H1 (cell line): ENCODE measurements at regions not wholly inside any gene's neighbourhood (a gene's known extent, or its start where the extent isn't known, plus 50 kb on each side); places are given as distances from the start of the nearest gene placed in this dataset.

ENCODE experiments used
- CTCF ChIA-PET: fragments of 300-600 bp; sonication (Branson Sonifier 250); formaldehyde crosslinking; loops from one replicate; lab custom pipeline; 2021; ENCODE audit not compliant: partially characterized antibody; lab: Charles Lee
- POLR2A ChIA-PET: fragments of 300-600 bp; sonication (Branson Sonifier 250); formaldehyde crosslinking; loops from one replicate; lab custom pipeline; 2021; ENCODE audit warnings: inconsistent platforms; ENCODE audit not compliant: partially characterized antibody; lab: Charles Lee
- DNase-seq, 2 experiments: peaks; one replicate each; pipeline versions ENCODE4 v3.0.0 to v3.0.0-alpha.2; 2010 to 2022; ENCODE audit warnings: low spot score in 2 of 2, low read depth in 1 of 2, mixed read lengths in 1 of 2
- FAIRE-seq: peaks from 2 replicates; lab custom pipeline; 2011; peaks lifted over from hg19 to GRCh38; lab: Jason Lieb, UNC
- H2AFZ ChIP-seq: 2 replicates; pipeline ENCODE4 v1.8.1; 2012; ENCODE audit warnings: low read length, inconsistent platforms
- H2AK5ac ChIP-seq: 2 replicates; pipeline ENCODE4 v1.6.1; 2013; ENCODE audit warnings: low read depth, low read length
- H2BK120ac ChIP-seq: replicated peaks from 2 replicates; pipeline ENCODE3; 2013; ENCODE audit warnings: low read depth, low read length, inconsistent platforms
- H2BK12ac ChIP-seq: 2 replicates; pipeline ENCODE4 v1.6.1; 2013; ENCODE audit warnings: low read depth, low read length
- H2BK15ac ChIP-seq: 2 replicates; pipeline ENCODE4 v1.6.1; 2013; ENCODE audit warnings: low read length
- H2BK20ac ChIP-seq: 2 replicates; pipeline ENCODE4 v1.6.1; 2013; ENCODE audit warnings: low read length
- H2BK5ac ChIP-seq: 2 replicates; pipeline ENCODE4 v1.6.1; 2013; ENCODE audit warnings: low read depth, low read length
- H3K14ac ChIP-seq: 2 replicates; pipeline ENCODE4 v1.6.1; 2013; ENCODE audit warnings: inconsistent platforms; ENCODE audit not compliant: insufficient read length
- H3K18ac ChIP-seq: 2 replicates; pipeline ENCODE4 v1.6.1; 2013; ENCODE audit warnings: low read length; ENCODE audit errors: extremely low read depth
- H3K23ac ChIP-seq: 2 replicates; pipeline ENCODE4 v1.6.1; 2013; ENCODE audit warnings: inconsistent platforms; ENCODE audit not compliant: insufficient read length
- H3K23me2 ChIP-seq: 2 replicates; pipeline ENCODE4 v1.6.1; 2013; ENCODE audit warnings: low read depth, low read length
- H3K27ac ChIP-seq: 2 replicates; pipeline ENCODE4 v1.6.1; 2011; ENCODE audit warnings: low read depth, low read length, inconsistent platforms
- H3K27me3 ChIP-seq, 4 experiments: replicated peaks in 1 of 4; 1 replicate in 1 of 4; 2 replicates in 3 of 4; pipeline versions ENCODE4 v1.6.1 to v1.8.1; 2011 to 2013; ENCODE audit warnings: low read length in 3 of 4, mild to moderate bottlenecking in 3 of 4, inconsistent platforms in 2 of 4, mixed read lengths in 2 of 4, moderate library complexity in 1 of 4; ENCODE audit not compliant: control insufficient read depth in 3 of 4, insufficient read depth in 3 of 4; ENCODE audit errors: extremely low read depth in 1 of 4
- H3K36me3 ChIP-seq, 4 experiments: 2 replicates each; pipeline versions ENCODE4 v1.6.1 to v1.8.1; 2011 to 2013; ENCODE audit warnings: mild to moderate bottlenecking in 4 of 4, low read length in 3 of 4, moderate library complexity in 2 of 4, control low read depth in 1 of 4, inconsistent platforms in 1 of 4; ENCODE audit not compliant: insufficient read depth in 4 of 4, control insufficient read depth in 2 of 4
- H3K4ac ChIP-seq: replicated peaks from 2 replicates; pipeline ENCODE3; 2013; ENCODE audit warnings: low read length, low read depth, mixed read lengths, inconsistent platforms; ENCODE audit not compliant: insufficient read length
- H3K4me1 ChIP-seq, 4 experiments: replicated peaks in 1 of 4; 1 replicate in 1 of 4; 2 replicates in 3 of 4; pipeline versions ENCODE4 v1.6.1 to v1.8.1; 2011 to 2013; ENCODE audit warnings: low read length in 3 of 4, inconsistent platforms in 2 of 4, mixed read lengths in 1 of 4; ENCODE audit not compliant: insufficient read depth in 4 of 4, control insufficient read depth in 3 of 4
- H3K4me2 ChIP-seq, 2 experiments: 2 replicates each; pipeline versions ENCODE4 v1.6.1 to v1.8.1; 2011 to 2013; ENCODE audit warnings: low read depth in 2 of 2, low read length in 2 of 2, control low read depth in 1 of 2, inconsistent platforms in 1 of 2, mild to moderate bottlenecking in 1 of 2; ENCODE audit not compliant: insufficient read depth in 1 of 2
- H3K4me3 ChIP-seq, 4 experiments: fragments of 200-600, 300-600 bp in 1 of 4; sonication (generic), shearing (Covaris generic), sonication (Bioruptor Twin) in 1 of 4; 2 replicates each; pipeline versions ENCODE4 v1.5.1 to v1.8.1; 2011 to 2016; ENCODE audit warnings: low read length in 4 of 4, low read depth in 3 of 4, control low read depth in 2 of 4, inconsistent platforms in 2 of 4, mild to moderate bottlenecking in 2 of 4, mixed read lengths in 1 of 4, moderate library complexity in 1 of 4; ENCODE audit not compliant: insufficient read depth in 2 of 4; ENCODE audit errors: extremely low read depth in 1 of 4
- H3K56ac ChIP-seq: replicated peaks from 2 replicates; pipeline ENCODE3; 2013; ENCODE audit warnings: low read depth, mild to moderate bottlenecking, mixed read lengths, low read length, inconsistent platforms; ENCODE audit not compliant: insufficient read length
- H3K79me1 ChIP-seq: 2 replicates; pipeline ENCODE4 v1.6.1; 2013; ENCODE audit warnings: low read depth, low read length, control low read depth
- H3K79me2 ChIP-seq, 2 experiments: 2 replicates each; pipeline versions ENCODE4 v1.6.1 to v1.8.1; 2012 to 2013; ENCODE audit warnings: low read length in 2 of 2, mild to moderate bottlenecking in 2 of 2, inconsistent platforms in 1 of 2; ENCODE audit not compliant: insufficient read depth in 2 of 2, control insufficient read depth in 1 of 2
- H3K9ac ChIP-seq, 4 experiments: replicated peaks in 1 of 4; 1 replicate in 1 of 4; 2 replicates in 3 of 4; pipeline versions ENCODE4 v1.6.1 to v1.8.1; 2011 to 2013; ENCODE audit warnings: low read depth in 3 of 4, low read length in 3 of 4, control low read depth in 2 of 4, mild to moderate bottlenecking in 2 of 4, moderate library complexity in 2 of 4, inconsistent platforms in 1 of 4; ENCODE audit errors: extremely low read depth in 1 of 4
- H3K9me3 ChIP-seq, 2 experiments: 2 replicates each; pipeline versions ENCODE4 v1.6.1 to v1.8.1; 2012 to 2013; ENCODE audit warnings: mild to moderate bottlenecking in 2 of 2, moderate library complexity in 2 of 2, control low read depth in 1 of 2, inconsistent platforms in 1 of 2, low read depth in 1 of 2, low read length in 1 of 2, mixed read lengths in 1 of 2; ENCODE audit not compliant: insufficient read depth in 2 of 2
- H4K20me1 ChIP-seq, 2 experiments: replicated peaks in 1 of 2; 2 replicates each; pipeline versions ENCODE3 to v1.8.1; 2011 to 2013; ENCODE audit warnings: inconsistent platforms in 2 of 2, low read length in 2 of 2, mild to moderate bottlenecking in 1 of 2; ENCODE audit not compliant: insufficient read depth in 2 of 2, control insufficient read depth in 1 of 2
- H4K5ac ChIP-seq: 2 replicates; pipeline ENCODE4 v1.6.1; 2013; ENCODE audit warnings: low read length, low read depth, mixed read lengths, inconsistent platforms; ENCODE audit not compliant: insufficient read length
- H4K8ac ChIP-seq: 2 replicates; pipeline ENCODE4 v1.8.0; 2013; ENCODE audit warnings: mild to moderate bottlenecking, moderate library complexity, low read length, inconsistent platforms; ENCODE audit not compliant: insufficient read depth; ENCODE audit errors: extremely low read depth
- H4K91ac ChIP-seq: replicated peaks from 2 replicates; pipeline ENCODE3; 2013; ENCODE audit warnings: low read length, mixed read lengths, inconsistent platforms; ENCODE audit not compliant: insufficient read length
- CEBPB ChIP-seq: IDR thresholded peaks from 2 replicates; pipeline ENCODE4 v1.6.1; 2012; ENCODE audit warnings: low read depth, low read length
- CREB1 ChIP-seq: IDR thresholded peaks from 2 replicates; pipeline ENCODE4 v1.6.1; 2012; ENCODE audit warnings: inconsistent platforms
- CTBP2 ChIP-seq: IDR thresholded peaks from 2 replicates; pipeline ENCODE4 v1.7.0; 2011; ENCODE audit warnings: borderline replicate concordance, mild to moderate bottlenecking, moderate library complexity, mixed read lengths, low read length; ENCODE audit not compliant: insufficient read depth, insufficient read length
- CTCF ChIP-seq, 3 experiments: IDR thresholded peaks; 1 replicate in 2 of 3; 2 replicates in 1 of 3; pipeline versions ENCODE4 v1.5.1 to v1.6.1; 2011; ENCODE audit warnings: low read length in 3 of 3, mild to moderate bottlenecking in 3 of 3, inconsistent platforms in 2 of 3, low read depth in 1 of 3, moderate library complexity in 1 of 3; ENCODE audit not compliant: insufficient read depth in 1 of 3; ENCODE audit errors: control extremely low read depth in 1 of 3
- E2F6 ChIP-seq: IDR thresholded peaks from 2 replicates; pipeline ENCODE4 v1.6.1; 2012; ENCODE audit warnings: inconsistent platforms
- EGR1 ChIP-seq: IDR thresholded peaks from 2 replicates; pipeline ENCODE4 v1.6.1; 2011; ENCODE audit warnings: low read depth, low read length, borderline replicate concordance
- GTF2F1 ChIP-seq: IDR thresholded peaks from 2 replicates; pipeline ENCODE4 v1.6.1; 2012; ENCODE audit warnings: low read depth, low read length, improper control_type of control experiment, borderline replicate concordance
- JUND ChIP-seq: IDR thresholded peaks from 2 replicates; pipeline ENCODE4 v1.6.1; 2011; ENCODE audit warnings: mild to moderate bottlenecking, improper control_type of control experiment, low read length
- KDM4A ChIP-seq: IDR thresholded peaks from one replicate; pipeline ENCODE4 v1.7.1; 2012; ENCODE audit warnings: low read depth, mild to moderate bottlenecking, moderate library complexity, low read length, inconsistent platforms; ENCODE audit not compliant: severe bottlenecking
- MAFK ChIP-seq: IDR thresholded peaks from 2 replicates; pipeline ENCODE4 v1.6.1; 2012; ENCODE audit warnings: low read depth, mild to moderate bottlenecking, improper control_type of control experiment, low read length
- POU5F1 ChIP-seq: IDR thresholded peaks from 2 replicates; pipeline ENCODE4 v1.6.1; 2011; ENCODE audit warnings: low read depth, mild to moderate bottlenecking, low read length, moderate library complexity
- TEAD4 ChIP-seq: IDR thresholded peaks from 2 replicates; pipeline ENCODE4 v1.6.1; 2012; ENCODE audit warnings: low read depth, low read length, inconsistent platforms, mixed read lengths
- ZNF274 ChIP-seq: IDR thresholded peaks from 2 replicates; pipeline ENCODE4 v1.7.0; 2012; ENCODE audit warnings: low read length, borderline replicate concordance; ENCODE audit errors: extremely low read depth
- WGBS, 2 experiments: shearing (Covaris generic) in 1 of 2; methylation state at CpG; one replicate each; pipeline versions ENCODE4 v1.1.6 to v1.1.7; 2013 to 2015; ENCODE audit warnings: low lambda C conversion rate in 2 of 2, mixed read lengths in 2 of 2, inconsistent platforms in 1 of 2, low coverage in 1 of 2, missing lambda C conversion rate in 1 of 2; ENCODE audit not compliant: insufficient replicate concordance in 2 of 2, insufficient coverage in 1 of 2, insufficient read length in 1 of 2; ENCODE audit errors: extremely low coverage in 1 of 2, missing lambda C conversion rate in 1 of 2; 5-methylcytosine and 5-hydroxymethylcytosine counted together

GRCh38 chr22:22761606-22761962, 117.2 kb downstream of the GGTLC2 start:
- no peak overlapping the region for H4K8ac ChIP-seq
- FAIRE-seq (no peak), DNase-seq (no peak)
- CTCF ChIA-PET, result interaction anchor here (0.9 kb wide), 1 partner anchor 8 kb away, joined by 3 read pairs; no protein-coding TSS in a partner anchor
- no peak overlapping the region for H4K91ac ChIP-seq
- H3K4ac ChIP-seq, result no peak overlapping the region
- H2BK120ac ChIP-seq, result no peak overlapping the region
- H3K9ac ChIP-seq, result no peak overlapping the region
- no peak overlapping the region for H2AK5ac ChIP-seq
- H2BK12ac ChIP-seq, result no peak overlapping the region
- H3K14ac ChIP-seq, result no peak overlapping the region
- no peak overlapping the region for H2BK5ac ChIP-seq
- H3K4me2 ChIP-seq, result no peak overlapping the region
- H3K27me3 ChIP-seq, result peaks cover 6 to 18% (median 15%) of the 10 kb centered on the region in 4 experiments
- no peaks in the 10 kb centered on the region for H3K23me2 ChIP-seq
- WGBS, 2 experiments, result 100% methylated on average over 1 of the region's 1 CpG; no CpG with 5 or more reads in 1 of the 2 experiments
- H4K5ac ChIP-seq, result no peak overlapping the region
- no peak overlapping the region for H3K56ac ChIP-seq
- no peaks in the 10 kb centered on the region for H4K20me1 ChIP-seq
- no peak overlapping the region for H2BK15ac ChIP-seq
- H2BK20ac ChIP-seq, result no peak overlapping the region
- no peak overlapping the region for H3K18ac ChIP-seq
- H3K4me3 ChIP-seq, result no peak overlapping the region
- H3K27ac ChIP-seq, result no peak overlapping the region
- H3K4me1 ChIP-seq, result no peaks in the 10 kb centered on the region
- H2AFZ ChIP-seq, result no peak overlapping the region
- H3K79me2 ChIP-seq, result no peaks in the 10 kb centered on the region
- no peaks in the 10 kb centered on the region for H3K79me1 ChIP-seq
- H3K23ac ChIP-seq, result no peak overlapping the region
- H3K36me3 ChIP-seq, result no peaks in the 10 kb centered on the region
- peaks cover 17 to 38% of the 10 kb centered on the region in 2 experiments for H3K9me3 ChIP-seq
- POLR2A ChIA-PET, result no interaction called here
- TF ChIP-seq TEAD4, result no peak
- no peak for TF ChIP-seq CTBP2
- no peak for TF ChIP-seq CREB1
- no peak for TF ChIP-seq POU5F1
- TF ChIP-seq E2F6, result no peak
- TF ChIP-seq EGR1, result no peak
- no peak for TF ChIP-seq GTF2F1
- no peak for TF ChIP-seq MAFK
- no peak for TF ChIP-seq KDM4A
- no peak for TF ChIP-seq ZNF274
- no peak for TF ChIP-seq CTCF (IDR thresholded peaks at IDR 0.05; ENCODE audit: control extremely low read depth in 1 of 3, insufficient read depth in 1 of 3, low read depth in 1 of 3, low read length in 3 of 3)
- TF ChIP-seq JUND, result no peak
- no peak for TF ChIP-seq CEBPB
